Keratinocyte (primary cell): ENCODE measurements at regions not wholly inside any gene's neighbourhood (a gene's known extent, or its start where the extent isn't known, plus 50 kb on each side); places are given as distances from the start of the nearest gene placed in this dataset.
"Not testable (repeated sequence)": the region's sequence is repeated elsewhere in the genome, so short reads cannot be mapped to it uniquely, and the experiment has no call there.

Source experiments
- DNase-seq: peaks from one replicate; pipeline ENCODE4 v3.0.0-alpha.2; 2011; ENCODE audit warnings: low read depth, missing footprints, low spot score
- FAIRE-seq: peaks from 2 replicates; lab custom pipeline; 2011; peaks lifted over from hg19 to GRCh38; lab: Jason Lieb, UNC
- H2AFZ ChIP-seq: 2 replicates; pipeline ENCODE4 v1.6.0; 2012; ENCODE audit warnings: low read length, control low read depth, inconsistent platforms; ENCODE audit not compliant: control insufficient read depth
- H3K27ac ChIP-seq: 2 replicates; pipeline ENCODE4 v1.5.1; 2011; ENCODE audit warnings: low read length; ENCODE audit not compliant: control insufficient read depth, insufficient read depth
- H3K27me3 ChIP-seq: 3 replicates; pipeline ENCODE4 v1.6.0; 2011; ENCODE audit warnings: low read length; ENCODE audit not compliant: control insufficient read depth, insufficient read depth; ENCODE audit errors: extremely low read depth
- H3K36me3 ChIP-seq, 2 experiments: 2 replicates in 1 of 2; 3 replicates in 1 of 2; pipeline ENCODE4 v1.5.1; 2011; ENCODE audit warnings: low read length in 2 of 2, mild to moderate bottlenecking in 1 of 2; ENCODE audit not compliant: control insufficient read depth in 2 of 2, insufficient read depth in 2 of 2; ENCODE audit errors: extremely low read depth in 1 of 2
- H3K4me1 ChIP-seq: 3 replicates; pipeline ENCODE4 v1.5.1; 2011; ENCODE audit warnings: low read length; ENCODE audit not compliant: control insufficient read depth, insufficient read depth; ENCODE audit errors: extremely low read depth
- H3K4me2 ChIP-seq: 3 replicates; pipeline ENCODE4 v1.6.0; 2011; ENCODE audit warnings: low read depth, low read length; ENCODE audit not compliant: control insufficient read depth, insufficient read depth; ENCODE audit errors: extremely low read depth
- H3K4me3 ChIP-seq, 3 experiments: fragments of 200-600 bp in 1 of 3; sonication (generic) in 1 of 3; 2 replicates in 2 of 3; 3 replicates in 1 of 3; pipeline ENCODE4 v1.5.1; 2011 to 2016; ENCODE audit warnings: low read length in 3 of 3, mild to moderate bottlenecking in 3 of 3, control low read depth in 2 of 3, inconsistent platforms in 1 of 3, low read depth in 1 of 3, mixed read lengths in 1 of 3, mixed run types in 1 of 3, moderate library complexity in 1 of 3; ENCODE audit not compliant: control insufficient read depth in 2 of 3, insufficient read depth in 2 of 3; ENCODE audit errors: extremely low read depth in 1 of 3
- H3K79me2 ChIP-seq: 2 replicates; pipeline ENCODE4 v1.6.0; 2012; ENCODE audit warnings: low read length; ENCODE audit not compliant: control insufficient read depth, insufficient read depth
- H3K9ac ChIP-seq: 3 replicates; pipeline ENCODE4 v1.6.0; 2011; ENCODE audit warnings: low read length; ENCODE audit not compliant: control insufficient read depth, insufficient read depth; ENCODE audit errors: extremely low read depth
- H3K9me1 ChIP-seq: 3 replicates; pipeline ENCODE4 v1.6.0; 2011; ENCODE audit warnings: low read length; ENCODE audit not compliant: control insufficient read depth, insufficient read depth; ENCODE audit errors: extremely low read depth
- H3K9me3 ChIP-seq: 2 replicates; pipeline ENCODE4 v1.5.1; 2012; ENCODE audit warnings: low read depth, low read length; ENCODE audit not compliant: control insufficient read depth
- H4K20me1 ChIP-seq: 3 replicates; pipeline ENCODE4 v1.6.0; 2011; ENCODE audit warnings: low read length; ENCODE audit not compliant: control insufficient read depth, insufficient read depth; ENCODE audit errors: extremely low read depth
- EZH2 ChIP-seq: IDR thresholded peaks from one replicate; pipeline ENCODE4 v1.6.1; 2012; ENCODE audit warnings: inconsistent platforms, mild to moderate bottlenecking, low read length, moderate library complexity
- dilution Hi-C: fragments of 300-500 bp; cut with MboI; formaldehyde crosslinking; loops from one replicate; pipeline ENCODE4 v1.7.0; 2020; ENCODE audit warnings: low sequenced_read_pairs; ENCODE audit not compliant: extremely low pct_ligation_motif_present
- TF ChIP-seq, protein P1 (sequence below), 3 experiments: IDR thresholded peaks in 1 of 3; conservative IDR thresholded peaks in 1 of 3; optimal IDR thresholded peaks in 1 of 3; 2 replicates in 2 of 3; 3 replicates in 1 of 3; pipeline versions ENCODE3 to v1.5.1; 2011; ENCODE audit warnings: low read length in 3 of 3, mild to moderate bottlenecking in 3 of 3, moderate library complexity in 2 of 3, control low read depth in 1 of 3, inconsistent platforms in 1 of 3; ENCODE audit not compliant: insufficient read depth in 2 of 3; ENCODE audit errors: extremely low read depth in 1 of 3

- Histone ChIP-seq H3K9ac (no peak overlapping the region), H3K27ac (no peak overlapping the region), H3K4me3 (no peak overlapping the region), H3K79me2 (no peaks in the 10 kb centered on the region), H3K27me3 (no peaks in the 10 kb centered on the region), H3K9me1 (no peaks in the 10 kb centered on the region), H3K9me3 (no peaks in the 10 kb centered on the region), H3K4me2 (no peak overlapping the region), H3K4me1 (no peaks in the 10 kb centered on the region), H3K36me3 (no peaks in the 10 kb centered on the region), H4K20me1 (no peaks in the 10 kb centered on the region), H2AFZ (no peak overlapping the region)
- dilution Hi-C loops, result no loop called here
- TF ChIP-seq EZH2, result no peak
- TF ChIP-seq, protein P1, sequence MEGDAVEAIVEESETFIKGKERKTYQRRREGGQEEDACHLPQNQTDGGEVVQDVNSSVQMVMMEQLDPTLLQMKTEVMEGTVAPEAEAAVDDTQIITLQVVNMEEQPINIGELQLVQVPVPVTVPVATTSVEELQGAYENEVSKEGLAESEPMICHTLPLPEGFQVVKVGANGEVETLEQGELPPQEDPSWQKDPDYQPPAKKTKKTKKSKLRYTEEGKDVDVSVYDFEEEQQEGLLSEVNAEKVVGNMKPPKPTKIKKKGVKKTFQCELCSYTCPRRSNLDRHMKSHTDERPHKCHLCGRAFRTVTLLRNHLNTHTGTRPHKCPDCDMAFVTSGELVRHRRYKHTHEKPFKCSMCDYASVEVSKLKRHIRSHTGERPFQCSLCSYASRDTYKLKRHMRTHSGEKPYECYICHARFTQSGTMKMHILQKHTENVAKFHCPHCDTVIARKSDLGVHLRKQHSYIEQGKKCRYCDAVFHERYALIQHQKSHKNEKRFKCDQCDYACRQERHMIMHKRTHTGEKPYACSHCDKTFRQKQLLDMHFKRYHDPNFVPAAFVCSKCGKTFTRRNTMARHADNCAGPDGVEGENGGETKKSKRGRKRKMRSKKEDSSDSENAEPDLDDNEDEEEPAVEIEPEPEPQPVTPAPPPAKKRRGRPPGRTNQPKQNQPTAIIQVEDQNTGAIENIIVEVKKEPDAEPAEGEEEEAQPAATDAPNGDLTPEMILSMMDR (optimal IDR thresholded peaks at IDR 0.05 in 1 of 3, IDR thresholded peaks at IDR 0.05 in 1 of 3, conservative IDR thresholded peaks at IDR 0.05 in 1 of 3; ENCODE audit: extremely low read depth in 1 of 3, insufficient read depth in 2 of 3, low read length in 3 of 3), result no peak
- FAIRE-seq, result no peak
- no peak for DNase-seq
These were observed 253.2 kb downstream of the MEX3B start for GRCh38 chr15:81792646-81793045.

DNA sequence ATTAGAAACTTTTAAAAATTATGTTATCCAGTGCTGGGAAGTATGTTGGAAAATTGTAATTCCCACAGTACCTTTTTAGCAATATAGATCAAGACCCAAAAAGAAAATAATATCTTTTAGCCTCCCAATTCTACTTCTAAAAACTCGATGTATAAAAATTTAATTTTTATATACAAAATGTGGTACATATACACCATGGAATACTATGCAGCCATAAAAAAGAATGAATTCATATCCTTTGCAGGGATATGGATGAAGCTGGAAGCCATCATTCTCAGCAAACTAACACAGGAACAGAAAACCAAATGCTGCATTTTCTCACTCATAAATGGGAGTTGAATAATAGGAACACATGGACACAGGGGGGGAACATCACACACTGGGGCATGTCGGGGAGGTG, 254.5 kb downstream of the MEX3B start:
- FAIRE-seq, H3K9ac ChIP-seq, H3K9me1 ChIP-seq, H3K4me2 ChIP-seq, H3K4me1 ChIP-seq, H3K9me3 ChIP-seq, H2AFZ ChIP-seq, H3K27me3 ChIP-seq, H3K79me2 ChIP-seq, H3K4me3 ChIP-seq, H3K36me3 ChIP-seq, H4K20me1 ChIP-seq, DNase-seq, H3K27ac ChIP-seq, dilution Hi-C loops: not testable (repeated sequence)

GRCh38 chr15:81789403-81789802, 256.4 kb downstream of the MEX3B start:
- H2AFZ ChIP-seq, result no peak overlapping the region
- FAIRE-seq, result no peak
- no peak overlapping the region for H3K4me3 ChIP-seq
- dilution Hi-C loops, result no loop called here
- H3K79me2 ChIP-seq, result no peaks in the 10 kb centered on the region
- no peak for TF ChIP-seq EZH2
- TF ChIP-seq, protein P1 (optimal IDR thresholded peaks at IDR 0.05 in 1 of 3, IDR thresholded peaks at IDR 0.05 in 1 of 3, conservative IDR thresholded peaks at IDR 0.05 in 1 of 3; ENCODE audit: extremely low read depth in 1 of 3, insufficient read depth in 2 of 3, low read length in 3 of 3), result no peak
- no peaks in the 10 kb centered on the region for H3K9me1 ChIP-seq
- no peaks in the 10 kb centered on the region for H3K4me1 ChIP-seq
- H3K27ac ChIP-seq, result no peak overlapping the region
- H3K9ac ChIP-seq, result no peak overlapping the region
- H4K20me1 ChIP-seq, result no peaks in the 10 kb centered on the region
- H3K4me2 ChIP-seq, result no peak overlapping the region
- H3K36me3 ChIP-seq, result no peaks in the 10 kb centered on the region
- H3K9me3 ChIP-seq, result no peaks in the 10 kb centered on the region
- no peaks in the 10 kb centered on the region for H3K27me3 ChIP-seq
- no peak for DNase-seq
